GM23248 (cell line): ENCODE measurements at regions not wholly inside any gene's neighbourhood (a gene's known extent, or its start where the extent isn't known, plus 50 kb on each side); places are given as distances from the start of the nearest gene placed in this dataset.
"Not testable (repeated sequence)": the region's sequence is repeated elsewhere in the genome, so short reads cannot be mapped to it uniquely, and the experiment has no call there.

Source experiments
- DNase-seq: peaks from one replicate; pipeline ENCODE4 v3.0.0-alpha.2; 2015
- H2AFZ ChIP-seq: fragments of 200-600 bp; sonication (generic); 2 replicates; pipeline ENCODE4 v1.6.1; 2016; ENCODE audit warnings: antibody characterized with exemption
- H3F3A ChIP-seq: fragments of 200-600 bp; sonication (generic); 2 replicates; pipeline ENCODE4 v1.6.1; 2016; ENCODE audit warnings: mild to moderate bottlenecking, antibody characterized with exemption, mixed run types; ENCODE audit not compliant: insufficient read depth
- H3K27ac ChIP-seq: fragments of 200-600 bp; sonication (generic); 2 replicates; pipeline ENCODE4 v1.5.1; 2016; ENCODE audit warnings: mild to moderate bottlenecking
- H3K27me3 ChIP-seq: fragments of 200-600 bp; sonication (generic); replicated peaks from 2 replicates; pipeline ENCODE4 v1.6.1; 2016; ENCODE audit warnings: mild to moderate bottlenecking; ENCODE audit not compliant: insufficient read depth
- H3K36me3 ChIP-seq: fragments of 200-600 bp; sonication (generic); 2 replicates; pipeline ENCODE4 v1.6.1; 2016; ENCODE audit warnings: low read depth, mild to moderate bottlenecking
- H3K4me1 ChIP-seq: fragments of 200-600 bp; sonication (generic); 2 replicates; pipeline ENCODE4 v1.6.1; 2016; ENCODE audit warnings: mild to moderate bottlenecking; ENCODE audit not compliant: insufficient read depth
- H3K4me2 ChIP-seq: fragments of 200-600 bp; sonication (generic); one replicate; pipeline ENCODE4 v1.6.1; 2016; ENCODE audit warnings: mild to moderate bottlenecking; ENCODE audit not compliant: unreplicated experiment
- H3K4me3 ChIP-seq: fragments of 200-600 bp; sonication (generic); 2 replicates; pipeline ENCODE4 v1.5.1; 2016; ENCODE audit warnings: mild to moderate bottlenecking
- H3K79me2 ChIP-seq: fragments of 200-600 bp; sonication (generic); 2 replicates; pipeline ENCODE4 v1.6.1; 2016; ENCODE audit warnings: mild to moderate bottlenecking; ENCODE audit not compliant: insufficient read depth
- H3K9ac ChIP-seq: fragments of 200-600 bp; sonication (generic); 2 replicates; pipeline ENCODE4 v1.6.1; 2016; ENCODE audit warnings: mild to moderate bottlenecking
- H3K9me2 ChIP-seq: fragments of 200-600 bp; sonication (generic); 2 replicates; pipeline ENCODE4 v1.6.1; 2016; ENCODE audit warnings: mixed run types, mild to moderate bottlenecking, moderate library complexity; ENCODE audit not compliant: insufficient read depth
- H3K9me3 ChIP-seq: fragments of 200-600 bp; sonication (generic); one replicate; pipeline ENCODE4 v1.6.1; 2017; ENCODE audit warnings: low read depth
- H4K20me1 ChIP-seq: fragments of 200-600 bp; sonication (generic); 2 replicates; pipeline ENCODE4 v1.6.0; 2016; ENCODE audit not compliant: insufficient read depth
- WGBS, 2 experiments: methylation state at CpG; one replicate each; pipeline ENCODE4 v1.1.6; 2015 to 2017; ENCODE audit warnings: low lambda C conversion rate in 2 of 2, low coverage in 1 of 2; ENCODE audit errors: missing lambda C conversion rate in 2 of 2; 5-methylcytosine and 5-hydroxymethylcytosine counted together
- in situ Hi-C: fragments of 300-500 bp; cut with MboI; formaldehyde crosslinking; loops from 2 replicates; pipeline ENCODE4 v1.15.0; 2020

GRCh38 chr14:19158588-19158987 is 191.4 kb downstream of the POTEM start:
- H3K9me3 ChIP-seq, H3K4me3 ChIP-seq, H2AFZ ChIP-seq, H3K9ac ChIP-seq, H4K20me1 ChIP-seq, DNase-seq, in situ Hi-C loops, H3K79me2 ChIP-seq, H3K4me1 ChIP-seq, H3K9me2 ChIP-seq, H3K4me2 ChIP-seq, H3K27me3 ChIP-seq, H3K36me3 ChIP-seq, H3K27ac ChIP-seq, H3F3A ChIP-seq: not testable (repeated sequence)
- 50 to 57% methylated on average over 14 to 18 of the region's 18 CpGs for WGBS, 2 experiments

- H3K27me3 ChIP-seq, H3K36me3 ChIP-seq, H3K4me2 ChIP-seq, H3K27ac ChIP-seq, in situ Hi-C loops, H2AFZ ChIP-seq, H3K4me1 ChIP-seq, H4K20me1 ChIP-seq, H3K4me3 ChIP-seq, H3F3A ChIP-seq, DNase-seq, H3K9me3 ChIP-seq, H3K79me2 ChIP-seq, H3K9ac ChIP-seq, H3K9me2 ChIP-seq: not testable (repeated sequence)
- 59 to 65% methylated on average over 21 to 23 of the region's 23 CpGs for WGBS, 2 experiments
These were observed 191.9 kb downstream of the POTEM start for GRCh38 chr14:19159003-19159625.

- WGBS, 2 experiments: 0 to 11% methylated on average over 1 of the region's 1 CpG
- H3K9me2 ChIP-seq, H3K27me3 ChIP-seq, H4K20me1 ChIP-seq, H3K79me2 ChIP-seq, H3K4me3 ChIP-seq, H3F3A ChIP-seq, H3K27ac ChIP-seq, H3K4me1 ChIP-seq, H3K4me2 ChIP-seq, H3K36me3 ChIP-seq, DNase-seq, in situ Hi-C loops, H2AFZ ChIP-seq, H3K9me3 ChIP-seq, H3K9ac ChIP-seq: not testable (repeated sequence)
These were observed 193.1 kb downstream of the POTEM start for GRCh38 chr14:19160379-19160778.

- H4K20me1 ChIP-seq, H3K4me3 ChIP-seq, H3K9ac ChIP-seq, H3K79me2 ChIP-seq, H2AFZ ChIP-seq, H3K9me2 ChIP-seq, H3F3A ChIP-seq, DNase-seq, H3K36me3 ChIP-seq, H3K4me2 ChIP-seq, H3K27me3 ChIP-seq, H3K27ac ChIP-seq, H3K9me3 ChIP-seq, in situ Hi-C loops, H3K4me1 ChIP-seq: not testable (repeated sequence)
- 39 to 42% methylated on average over 6 of the region's 6 CpGs for WGBS, 2 experiments
These were observed 194.2 kb downstream of the POTEM start for GRCh38 chr14:19161251-19162033.

GRCh38 chr14:19162034-19162706 is 194.9 kb downstream of the POTEM start:
- H3K27ac ChIP-seq, H3K79me2 ChIP-seq, H2AFZ ChIP-seq, H4K20me1 ChIP-seq, H3F3A ChIP-seq, H3K9me3 ChIP-seq, H3K27me3 ChIP-seq, H3K4me2 ChIP-seq, H3K4me1 ChIP-seq, H3K9me2 ChIP-seq, H3K9ac ChIP-seq, H3K4me3 ChIP-seq, DNase-seq, in situ Hi-C loops, H3K36me3 ChIP-seq: not testable (repeated sequence)
- 47 to 50% methylated on average over 7 of the region's 7 CpGs for WGBS, 2 experiments

- H3K4me3 ChIP-seq, in situ Hi-C loops, H3K9ac ChIP-seq, H3K27ac ChIP-seq, DNase-seq, H2AFZ ChIP-seq, H3K4me1 ChIP-seq, H4K20me1 ChIP-seq, H3K9me2 ChIP-seq, H3K9me3 ChIP-seq, H3K79me2 ChIP-seq, H3K4me2 ChIP-seq, H3K27me3 ChIP-seq, H3K36me3 ChIP-seq, H3F3A ChIP-seq: not testable (repeated sequence)
- 16 to 41% methylated on average over 2 to 3 of the region's 3 CpGs for WGBS, 2 experiments
These were observed 195.7 kb downstream of the POTEM start for GRCh38 chr14:19162920-19163319.

- H3K4me3 ChIP-seq, H3K27me3 ChIP-seq, H3K27ac ChIP-seq, in situ Hi-C loops, DNase-seq, H3K79me2 ChIP-seq, H3F3A ChIP-seq, H4K20me1 ChIP-seq, H3K9me2 ChIP-seq, H2AFZ ChIP-seq, H3K9me3 ChIP-seq, H3K4me2 ChIP-seq, H3K9ac ChIP-seq, H3K36me3 ChIP-seq, H3K4me1 ChIP-seq: not testable (repeated sequence)
- 6 to 10% methylated on average over 2 of the region's 2 CpGs for WGBS, 2 experiments
These were observed 196.7 kb downstream of the POTEM start for GRCh38 chr14:19163891-19164290.
